ENCODE measurements at regions not wholly inside any gene's neighbourhood (a gene's known extent, or its start where the extent isn't known, plus 50 kb on each side); places are given as distances from the start of the nearest gene placed in this dataset.

DNA sequence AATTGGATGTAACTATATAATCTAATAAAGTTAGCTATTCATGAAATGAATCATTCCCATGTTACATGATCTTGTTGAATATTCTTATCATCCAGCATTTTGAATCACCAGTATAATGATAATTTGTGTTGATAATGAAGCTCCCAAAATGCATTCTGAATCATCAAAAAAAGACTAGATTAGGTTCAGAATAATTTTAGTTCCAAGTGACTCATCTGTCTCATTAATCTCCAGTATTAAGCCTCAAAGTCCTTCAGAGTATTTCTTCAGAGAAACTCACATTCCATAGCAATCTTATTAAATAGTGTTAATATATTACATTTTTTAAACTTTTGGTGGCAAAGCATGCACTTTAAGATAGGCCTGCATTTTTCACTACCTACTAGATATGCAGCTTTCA is 207.5 kb downstream of the SLITRK5 start:
- ChIA-PET RAD21 (ENCODE audit: low non-redundant PET in 1 of 2, low total read pairs in 2 of 2, uncharacterized antibody in 2 of 2, unreplicated experiment in 2 of 2) (no interaction called here), CTCF (no interaction called here), POLR2A (no interaction called here)
- H3K27ac ChIP-seq (ENCODE audit: low read depth, low read length) = no peak overlapping the region
- no peaks in the 10 kb centered on the region for H3K36me3 ChIP-seq (ENCODE audit: control insufficient read depth in 1 of 2, insufficient read depth in 2 of 2, low read length in 2 of 2)
- H4K20me1 ChIP-seq (ENCODE audit: insufficient read depth) = no peaks in the 10 kb centered on the region
- H3K4me3 ChIP-seq (replicated peaks in 1 of 2; ENCODE audit: low read depth in 1 of 2, low read length in 2 of 2) = no peak overlapping the region
- no peak overlapping the region for H2AFZ ChIP-seq (ENCODE audit: low read depth, low read length, poor library complexity, severe bottlenecking)
- no TSS peak for BruUV-seq (replicated peaks)
- no peaks in the 10 kb centered on the region for H3K79me2 ChIP-seq (ENCODE audit: insufficient read depth, low read length)
- H3K4me2 ChIP-seq (ENCODE audit: low read length) = no peak overlapping the region
- intact Hi-C loops (cut with micrococcal nuclease) = no loop called here
- no peaks in the 10 kb centered on the region for H3K9me2 ChIP-seq (ENCODE audit: insufficient read depth)
- DNase-seq (ENCODE audit: low read depth, low spot score) (no peak), ATAC-seq (no peak)
- H3K9ac ChIP-seq (ENCODE audit: low read length) = no peak overlapping the region
- H3K27me3 ChIP-seq (ENCODE audit: insufficient read depth, low read length) = no peaks in the 10 kb centered on the region
- no peak for TF ChIP-seq CEBPB (IDR thresholded peaks at IDR 0.05; ENCODE audit: low read depth)
- TF ChIP-seq, protein P1, sequence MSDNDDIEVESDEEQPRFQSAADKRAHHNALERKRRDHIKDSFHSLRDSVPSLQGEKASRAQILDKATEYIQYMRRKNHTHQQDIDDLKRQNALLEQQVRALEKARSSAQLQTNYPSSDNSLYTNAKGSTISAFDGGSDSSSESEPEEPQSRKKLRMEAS (IDR thresholded peaks at IDR 0.05) = no peak
- no peak for TF ChIP-seq YY1 (IDR thresholded peaks at IDR 0.05; ENCODE audit: extremely low read depth, insufficient replicate concordance, low read depth, low read length)
- no peak for TF ChIP-seq POLR2AphosphoS5 (IDR thresholded peaks at IDR 0.05; ENCODE audit: low read depth, low read length)
- H3K9me3 ChIP-seq (ENCODE audit: control insufficient read depth in 1 of 2, insufficient read depth in 1 of 2, low read depth in 1 of 2, low read length in 2 of 2) = no peaks in the 10 kb centered on the region
- no peaks in the 10 kb centered on the region for H3K4me1 ChIP-seq (ENCODE audit: control insufficient read depth in 1 of 2, insufficient read depth in 2 of 2, low read length in 2 of 2)

- BruUV-seq (replicated peaks) = no TSS peak
- H2AFZ ChIP-seq (ENCODE audit: low read depth, low read length, poor library complexity, severe bottlenecking) = no peak overlapping the region
- RAD21 ChIA-PET (ENCODE audit: low non-redundant PET in 1 of 2, low total read pairs in 2 of 2, uncharacterized antibody in 2 of 2, unreplicated experiment in 2 of 2) = no interaction called here
- no peaks in the 10 kb centered on the region for H3K36me3 ChIP-seq (ENCODE audit: control insufficient read depth in 1 of 2, insufficient read depth in 2 of 2, low read length in 2 of 2)
- H4K20me1 ChIP-seq (ENCODE audit: insufficient read depth) = no peaks in the 10 kb centered on the region
- ATAC-seq (no peak), DNase-seq (ENCODE audit: low read depth, low spot score) (no peak)
- H3K4me1 ChIP-seq (ENCODE audit: control insufficient read depth in 1 of 2, insufficient read depth in 2 of 2, low read length in 2 of 2) = no peaks in the 10 kb centered on the region
- no peaks in the 10 kb centered on the region; a peak in 1 of 4 replicates for H3K9me3 ChIP-seq (ENCODE audit: control insufficient read depth in 1 of 2, insufficient read depth in 1 of 2, low read depth in 1 of 2, low read length in 2 of 2)
- CTCF ChIA-PET = no interaction called here
- H3K9ac ChIP-seq (ENCODE audit: low read length) = no peak overlapping the region
- no peaks in the 10 kb centered on the region for H3K79me2 ChIP-seq (ENCODE audit: insufficient read depth, low read length)
- no peak overlapping the region for H3K27ac ChIP-seq (ENCODE audit: low read depth, low read length)
- no peak overlapping the region for H3K4me3 ChIP-seq (replicated peaks in 1 of 2; ENCODE audit: low read depth in 1 of 2, low read length in 2 of 2)
- no peaks in the 10 kb centered on the region for H3K9me2 ChIP-seq (ENCODE audit: insufficient read depth)
- intact Hi-C loops (cut with micrococcal nuclease) = no loop called here
- TF ChIP-seq POLR2AphosphoS5 (IDR thresholded peaks at IDR 0.05; ENCODE audit: low read depth, low read length) (no peak), CBX3 (IDR thresholded peaks at IDR 0.05; ENCODE audit: low read depth) (no peak), EZH2phosphoT487 (IDR thresholded peaks at IDR 0.05; ENCODE audit: borderline replicate concordance) (no peak), FOSL1 (IDR thresholded peaks at IDR 0.05; ENCODE audit: low read depth) (no peak), SIN3A (IDR thresholded peaks at IDR 0.05; ENCODE audit: low read depth) (no peak), EGR1 (IDR thresholded peaks at IDR 0.05; ENCODE audit: low read depth) (no peak), ZBTB33 (IDR thresholded peaks at IDR 0.05; ENCODE audit: extremely low read depth, insufficient replicate concordance, low read length) (no peak), EZH2 (IDR thresholded peaks at IDR 0.05) (no peak), ZNF274 (IDR thresholded peaks at IDR 0.05; ENCODE audit: low read depth, low read length) (no peak), ELF1 (IDR thresholded peaks at IDR 0.05; ENCODE audit: borderline replicate concordance, low read depth) (no peak), SRF (IDR thresholded peaks at IDR 0.05; ENCODE audit: low read depth) (no peak), CEBPB (IDR thresholded peaks at IDR 0.05; ENCODE audit: low read depth) (no peak), CTCF (IDR thresholded peaks at IDR 0.05 in 2 of 3, conservative IDR thresholded peaks at IDR 0.05 in 1 of 3; ENCODE audit: borderline replicate concordance in 1 of 3, insufficient read depth in 1 of 3, low read depth in 2 of 3, low read length in 2 of 3) (no peak), SP1 (IDR thresholded peaks at IDR 0.05; ENCODE audit: low read depth) (no peak)
- TF ChIP-seq, protein P1 (IDR thresholded peaks at IDR 0.05) = no peak
- H3K27me3 ChIP-seq (ENCODE audit: insufficient read depth, low read length) = no peaks in the 10 kb centered on the region
- H3K4me2 ChIP-seq (ENCODE audit: low read length) = no peak overlapping the region
- POLR2A ChIA-PET = no interaction called here
Measured at GRCh38 chr13:87884884-87885283, 213.7 kb downstream of the SLITRK5 start.

Measured in HCT116 (cell line).